Suppressor macrophage treated with lipopolysaccharide for 4 hours (primary cell): ENCODE measurements at regions not wholly inside any gene's neighbourhood (a gene's known extent, or its start where the extent isn't known, plus 50 kb on each side); places are given as distances from the start of the nearest gene placed in this dataset.
A peak's percentile ranks its signal among the peaks of the same experiment; 100 is the strongest.
"Not testable (repeated sequence)": the region's sequence is repeated elsewhere in the genome, so short reads cannot be mapped to it uniquely, and the experiment has no call there.

Source experiments
- DNase-seq: peaks from one replicate; pipeline ENCODE4 v3.0.0-alpha.2; 2020

DNA sequence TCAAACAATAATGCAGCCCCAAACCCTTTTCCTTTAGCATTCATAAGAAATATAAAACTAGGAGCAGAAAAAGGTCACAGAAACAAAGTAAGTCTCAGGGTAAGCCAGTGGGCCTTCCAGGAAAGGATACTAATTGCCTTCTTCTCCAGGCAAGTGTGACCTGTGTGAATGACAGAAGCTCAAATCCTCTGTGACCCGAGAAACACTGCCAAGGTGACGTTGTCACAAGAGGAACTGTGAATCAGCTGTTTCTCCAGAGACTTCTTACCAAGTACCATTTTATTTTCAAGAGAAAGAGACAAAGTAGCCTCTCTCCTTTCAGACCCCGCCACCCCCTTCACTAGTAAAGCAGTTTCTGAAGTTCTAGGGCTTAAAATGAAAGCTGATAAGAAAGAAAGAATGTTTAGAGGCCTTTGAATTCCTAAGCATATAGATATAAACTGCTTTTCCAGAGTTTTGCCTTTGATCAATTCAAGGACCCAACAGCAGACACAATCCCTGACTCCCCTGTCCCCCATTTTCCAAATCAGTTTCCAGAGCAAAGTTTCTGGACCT is 155.6 kb downstream of the NUF2 start:
- no peak for DNase-seq

DNA sequence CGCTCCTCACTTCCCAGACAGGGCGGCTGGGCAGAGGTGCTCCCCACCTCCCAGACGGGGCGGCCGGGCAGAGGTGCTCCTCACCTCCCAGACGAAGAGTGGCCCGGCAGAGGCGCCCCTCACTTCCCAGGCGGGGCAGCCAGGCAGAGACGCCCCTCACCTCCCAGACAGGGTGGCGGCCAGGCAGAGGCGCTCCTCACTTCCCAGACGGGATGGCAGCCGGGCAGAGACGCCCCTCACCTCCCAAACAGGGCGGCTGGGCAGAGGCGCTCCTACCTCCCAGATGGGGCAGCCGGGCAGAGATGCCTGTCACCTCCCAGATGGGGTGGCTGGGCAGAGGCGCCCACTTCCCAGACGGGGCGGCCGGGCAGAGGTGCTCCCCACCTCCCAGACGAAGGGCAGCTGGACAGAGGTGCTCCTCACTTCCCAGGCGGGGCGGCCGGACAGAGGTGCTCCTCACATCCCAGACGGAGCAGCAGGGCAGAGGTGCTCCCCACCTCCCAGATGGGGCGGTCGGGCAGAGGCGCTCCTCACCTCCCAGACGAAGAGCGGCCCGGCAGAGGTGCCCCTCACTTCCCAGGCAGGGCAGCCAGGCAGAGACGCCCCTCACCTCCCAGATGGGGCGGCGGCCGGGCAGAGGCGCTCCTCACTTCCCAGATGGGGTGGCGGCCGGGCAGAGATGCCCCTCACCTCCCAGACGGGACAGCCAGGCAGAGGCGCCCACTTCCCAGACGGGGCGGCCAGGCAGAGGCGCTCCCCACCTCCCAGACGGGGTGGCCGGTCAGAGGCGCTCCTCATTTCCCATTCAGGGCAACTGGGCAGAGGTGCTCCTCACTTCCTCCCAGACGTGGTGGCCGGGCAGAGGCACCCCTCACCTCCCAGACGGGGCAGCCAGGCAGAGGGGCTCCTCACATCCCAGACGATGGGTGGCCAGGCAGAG is 176.9 kb downstream of the NUF2 start:
- not testable (repeated sequence) for DNase-seq

DNA sequence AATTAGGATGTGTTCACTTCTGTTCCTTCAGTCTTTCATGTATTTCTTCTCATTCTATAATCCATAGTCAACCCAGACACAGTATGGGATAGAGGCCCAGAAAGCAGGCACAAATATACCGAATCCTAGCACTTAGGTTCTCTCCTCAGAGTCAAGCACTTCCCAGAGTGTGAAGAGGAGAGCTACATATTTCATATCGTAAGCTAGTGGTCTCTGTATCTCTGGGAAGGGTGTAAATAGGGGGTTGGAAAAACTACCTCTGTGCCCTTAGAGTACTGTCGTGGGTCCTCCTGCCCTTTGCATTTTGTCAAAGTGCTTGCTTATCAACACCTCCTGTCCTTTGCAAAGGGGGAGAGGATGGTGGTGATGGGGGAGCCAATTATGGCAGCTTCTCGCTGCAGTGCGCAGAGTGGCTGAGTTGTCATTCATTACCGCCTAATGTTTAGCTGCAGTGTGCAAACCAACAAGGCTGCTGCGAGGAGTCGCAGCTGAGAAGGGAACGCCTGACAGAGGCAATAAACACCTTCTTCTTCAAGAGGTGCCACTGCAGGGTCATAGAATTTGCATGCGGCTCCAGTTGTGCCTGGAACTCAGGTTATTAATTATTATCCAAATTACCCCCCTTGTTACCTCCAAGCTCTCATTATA is 182.7 kb downstream of the NUF2 start:
- no peak for DNase-seq

DNA sequence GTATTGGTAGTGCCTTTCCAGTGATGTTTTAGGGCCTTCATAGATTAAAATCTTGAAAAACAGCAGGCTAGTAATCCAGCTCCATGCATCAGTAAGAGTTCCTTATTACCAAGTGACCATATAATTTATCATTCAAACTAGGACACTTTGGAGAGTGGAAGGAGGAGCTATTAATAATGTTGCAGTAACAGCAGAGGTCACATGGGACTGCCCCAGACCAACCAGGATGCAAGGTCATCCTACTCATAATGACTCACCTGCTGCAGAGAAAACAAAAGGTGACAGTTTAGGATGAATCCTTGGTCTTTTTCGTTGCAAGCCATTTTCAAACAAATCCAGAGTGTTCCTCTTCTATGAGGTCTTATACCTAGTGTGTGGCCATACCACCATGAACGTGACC is 187.4 kb downstream of the NUF2 start:
- no peak for DNase-seq

DNA sequence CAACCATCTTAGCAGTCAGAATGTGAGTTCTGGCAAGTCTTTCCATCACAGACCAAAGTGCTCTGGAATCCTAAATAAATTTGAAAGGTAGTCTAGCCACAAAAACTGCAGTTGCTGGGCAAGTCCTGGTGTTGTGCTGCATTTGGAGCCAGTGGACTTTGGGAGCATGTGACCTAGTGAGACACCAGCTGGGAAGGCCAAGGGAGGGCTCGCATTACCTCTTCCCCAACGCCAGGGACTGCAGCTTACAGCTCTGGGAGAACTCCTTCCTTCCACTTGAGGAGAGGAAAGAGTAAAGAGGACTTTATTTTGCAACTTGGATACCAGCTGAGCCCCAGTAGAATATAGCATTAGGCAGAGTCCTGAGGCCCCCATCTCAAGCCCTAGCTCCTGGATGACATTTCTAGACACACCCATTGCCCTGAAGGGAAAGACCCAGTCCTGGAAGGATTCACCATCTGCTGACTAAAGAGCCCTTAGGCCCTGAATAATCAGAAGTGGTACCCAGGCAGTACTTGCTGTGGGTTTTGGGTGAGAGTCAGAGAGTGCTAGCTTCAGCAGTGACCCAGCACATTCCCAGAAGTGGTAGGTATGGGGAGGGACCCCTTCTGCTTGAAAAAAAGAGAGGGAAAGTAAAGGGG is 190.7 kb downstream of the NUF2 start:
- no peak for DNase-seq

DNA sequence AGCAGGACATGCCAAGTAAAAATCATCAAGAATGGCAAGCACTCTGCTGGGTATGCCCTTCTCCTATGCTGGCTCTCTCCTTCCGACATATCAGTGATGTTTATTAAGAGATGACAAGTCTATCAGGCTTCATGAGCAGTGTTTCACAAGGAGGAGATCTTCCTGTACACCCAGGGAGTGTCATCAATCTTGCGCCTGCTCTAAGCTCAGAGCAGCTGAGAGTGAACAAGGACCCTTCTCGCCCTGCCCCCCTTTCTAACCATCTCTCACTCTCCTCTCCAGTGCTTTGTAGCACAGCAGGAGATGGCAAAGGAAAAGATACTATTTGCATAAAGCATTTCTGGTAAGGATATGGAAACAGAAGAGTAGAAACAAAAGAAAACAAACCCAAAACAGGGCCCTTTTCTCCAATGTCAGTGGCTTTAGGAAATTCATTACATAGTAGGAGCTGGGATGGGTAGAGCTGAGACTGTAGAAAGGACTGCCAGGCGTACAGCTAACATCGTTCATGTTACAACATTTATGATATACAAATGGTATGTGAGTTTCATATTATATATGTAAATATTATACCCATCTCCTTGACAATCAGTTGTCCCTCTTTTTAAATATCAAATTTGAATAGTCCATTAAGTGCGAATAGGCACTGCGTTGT is 201.7 kb downstream of the NUF2 start:
- no peak for DNase-seq

DNA sequence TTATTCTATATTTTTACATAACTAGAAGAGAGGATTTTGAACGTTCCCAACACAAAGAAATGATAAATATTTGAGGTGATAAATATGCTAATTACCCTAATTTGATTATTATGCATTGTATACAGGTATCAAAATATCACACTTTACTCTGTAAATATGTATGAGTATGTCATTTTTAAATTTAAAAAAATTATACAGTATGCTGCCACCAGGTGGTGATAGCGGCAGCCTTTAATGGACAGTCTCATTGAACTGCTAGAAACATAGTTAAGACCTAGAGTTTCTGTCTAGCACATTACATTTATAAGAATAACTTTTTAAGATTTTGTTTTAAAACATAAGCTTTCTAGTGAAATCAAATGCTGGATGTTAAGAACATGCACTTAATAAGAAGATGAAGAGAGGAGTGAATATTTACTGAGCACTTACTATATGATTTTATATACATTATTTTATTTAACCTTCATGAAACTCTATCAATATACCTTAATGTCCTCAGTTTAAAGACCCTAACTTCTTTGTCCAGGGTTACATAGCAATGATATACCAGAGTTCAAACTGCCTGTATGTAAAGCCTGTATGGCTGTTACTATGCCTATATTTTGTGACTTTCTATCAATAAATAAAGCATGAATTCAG is 207.1 kb downstream of the NUF2 start:
- DNase-seq = peak; percentile 24

DNA sequence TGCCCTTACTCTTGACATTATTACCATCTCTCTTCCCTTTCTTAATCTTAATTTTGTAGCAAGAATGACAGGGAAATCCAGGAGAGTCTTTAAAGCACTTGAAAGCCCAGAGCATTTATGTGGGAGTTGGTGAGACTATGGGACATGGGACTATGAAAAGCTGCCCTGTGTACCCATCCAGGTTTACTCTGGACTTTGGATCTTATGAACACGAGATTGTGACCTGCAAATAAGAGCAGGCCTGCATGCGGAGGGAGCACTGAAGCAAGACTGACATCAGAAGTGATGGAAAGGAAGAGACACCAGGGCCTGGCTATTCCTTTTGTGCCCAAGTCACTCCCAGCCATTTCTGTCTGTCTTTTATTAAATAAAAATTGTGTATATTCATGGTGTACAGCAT is 209.6 kb downstream of the NUF2 start:
- DNase-seq = no peak

DNA sequence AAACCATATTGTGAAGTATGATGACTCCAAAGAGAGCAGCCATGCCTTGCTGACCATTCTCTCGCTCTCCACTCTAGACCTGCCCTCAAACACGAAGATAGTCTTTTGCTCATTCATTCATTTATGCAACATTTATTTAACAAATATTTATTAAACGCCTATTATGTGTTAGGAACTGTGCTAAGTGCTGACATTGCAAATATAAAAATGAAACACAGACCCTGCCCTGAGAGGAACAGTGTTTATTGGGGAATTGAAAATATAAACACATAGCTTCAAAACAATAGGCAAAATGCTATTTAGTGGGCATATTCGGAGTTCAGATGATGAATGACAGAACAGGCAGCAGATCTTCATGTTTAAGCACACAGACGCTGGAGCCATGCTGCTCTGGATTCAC is 213.6 kb downstream of the NUF2 start:
- DNase-seq = no peak

DNA sequence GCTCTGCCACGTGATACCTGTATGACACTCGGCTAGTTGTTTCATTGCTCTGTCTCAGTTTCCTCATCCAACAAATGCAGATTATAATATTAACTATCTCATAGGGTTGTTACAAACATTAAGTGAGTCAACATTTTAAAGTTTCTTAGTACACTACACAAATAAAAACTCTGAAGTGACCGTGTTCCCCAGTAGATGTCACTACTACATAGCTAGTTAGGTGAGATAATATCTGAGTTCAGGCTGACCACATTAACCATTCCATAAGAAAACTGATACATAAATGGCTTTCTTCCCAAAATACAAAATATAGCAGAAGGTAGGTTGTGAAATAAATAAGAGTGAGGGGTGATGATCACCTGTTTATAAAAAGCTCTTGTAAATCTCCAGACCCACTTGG is 214.1 kb downstream of the NUF2 start:
- DNase-seq = peak; percentile 8

DNA sequence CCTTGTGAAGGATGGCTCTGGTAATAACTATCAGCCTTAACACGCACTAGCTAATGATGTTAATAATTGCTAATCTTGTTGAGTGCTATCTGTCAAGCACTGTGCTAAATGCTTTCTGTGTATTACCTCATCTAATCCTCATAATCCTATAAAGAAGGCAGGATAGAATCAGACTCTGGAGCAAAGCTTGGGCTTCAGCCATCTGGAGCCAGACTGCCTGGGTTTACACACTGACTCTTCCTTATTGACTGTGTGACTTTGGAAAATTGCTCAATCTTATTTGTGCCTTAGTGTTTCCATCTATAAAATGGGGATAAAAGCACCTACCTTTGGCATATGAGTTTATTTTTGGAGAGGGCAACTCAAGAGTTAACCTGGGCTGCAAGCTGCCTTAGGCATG is 216.1 kb downstream of the NUF2 start:
- no peak for DNase-seq

DNA sequence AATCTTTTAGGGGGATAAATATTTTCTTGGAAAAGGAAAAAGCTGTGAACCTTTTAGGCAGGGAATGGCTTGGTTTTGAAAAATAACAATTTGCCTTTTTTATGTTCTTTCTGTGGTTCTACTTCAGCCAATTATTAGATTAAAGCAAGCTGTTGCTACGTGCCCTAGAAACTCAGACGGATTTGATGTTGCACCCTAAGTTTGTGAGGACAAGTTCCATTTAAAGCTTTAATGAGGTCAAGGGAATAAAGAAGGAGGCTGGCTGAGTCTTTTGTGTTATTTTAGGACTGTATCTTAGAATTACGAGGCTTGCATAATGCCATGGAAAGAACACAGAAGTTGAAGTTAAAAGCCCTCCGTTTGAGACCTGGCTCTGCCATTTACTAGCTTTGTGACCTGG is 216.9 kb downstream of the NUF2 start:
- DNase-seq = no peak

DNA sequence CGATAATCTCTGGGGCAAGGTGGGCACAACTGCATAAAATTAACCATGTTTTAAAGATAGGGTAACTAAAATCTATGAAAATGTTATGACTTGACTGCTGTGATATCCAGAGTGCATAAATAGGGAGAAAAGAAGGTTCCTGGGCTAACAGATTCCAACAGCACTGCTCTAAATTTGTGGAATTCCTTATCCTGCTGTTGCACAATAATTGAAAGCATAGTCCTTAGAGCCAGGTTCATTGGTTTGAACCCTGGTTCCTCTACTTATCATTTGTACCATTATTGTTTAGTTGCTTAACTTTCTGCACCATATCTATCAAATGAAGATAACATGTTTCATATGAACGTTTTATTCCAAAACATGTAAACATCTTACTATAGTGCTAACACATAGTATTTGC is 219.0 kb downstream of the NUF2 start:
- no peak for DNase-seq

DNA sequence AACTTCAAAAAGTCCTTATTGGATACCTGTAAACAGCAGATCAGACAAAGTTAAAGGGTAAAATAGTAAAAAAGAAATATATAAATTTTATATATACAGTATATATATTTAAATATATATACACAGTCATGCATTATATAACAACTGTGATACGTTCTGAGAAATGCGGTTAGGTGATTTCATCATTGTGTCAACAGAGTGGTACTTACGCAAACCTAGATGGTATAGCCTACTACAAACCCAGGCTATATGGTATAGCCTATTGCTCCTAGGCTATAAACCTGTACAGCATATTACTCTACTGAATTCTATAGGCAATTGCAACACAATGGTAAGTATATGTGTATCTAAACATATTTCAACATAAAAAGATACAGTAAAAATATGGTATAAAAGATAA is 222.7 kb downstream of the NUF2 start:
- DNase-seq = no peak

DNA sequence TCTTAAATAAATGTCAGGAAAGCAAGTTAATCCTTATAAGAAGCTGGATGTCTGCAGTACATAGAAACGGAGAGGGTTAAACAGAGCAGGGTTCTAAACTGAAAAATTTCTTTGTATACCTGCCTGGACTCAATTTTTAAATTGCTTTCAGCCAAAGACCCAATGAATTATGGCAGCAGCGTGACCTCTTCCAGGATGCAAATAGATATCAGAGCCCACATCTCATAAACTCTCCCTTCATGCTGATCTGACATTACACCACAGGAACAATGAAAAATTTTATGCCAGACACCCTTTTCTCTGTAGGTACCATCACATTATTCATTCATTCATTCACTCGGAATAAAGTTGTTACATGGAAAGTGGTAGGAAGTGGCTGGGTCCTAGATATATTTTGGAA is 236.4 kb downstream of the NUF2 start:
- no peak for DNase-seq

DNA sequence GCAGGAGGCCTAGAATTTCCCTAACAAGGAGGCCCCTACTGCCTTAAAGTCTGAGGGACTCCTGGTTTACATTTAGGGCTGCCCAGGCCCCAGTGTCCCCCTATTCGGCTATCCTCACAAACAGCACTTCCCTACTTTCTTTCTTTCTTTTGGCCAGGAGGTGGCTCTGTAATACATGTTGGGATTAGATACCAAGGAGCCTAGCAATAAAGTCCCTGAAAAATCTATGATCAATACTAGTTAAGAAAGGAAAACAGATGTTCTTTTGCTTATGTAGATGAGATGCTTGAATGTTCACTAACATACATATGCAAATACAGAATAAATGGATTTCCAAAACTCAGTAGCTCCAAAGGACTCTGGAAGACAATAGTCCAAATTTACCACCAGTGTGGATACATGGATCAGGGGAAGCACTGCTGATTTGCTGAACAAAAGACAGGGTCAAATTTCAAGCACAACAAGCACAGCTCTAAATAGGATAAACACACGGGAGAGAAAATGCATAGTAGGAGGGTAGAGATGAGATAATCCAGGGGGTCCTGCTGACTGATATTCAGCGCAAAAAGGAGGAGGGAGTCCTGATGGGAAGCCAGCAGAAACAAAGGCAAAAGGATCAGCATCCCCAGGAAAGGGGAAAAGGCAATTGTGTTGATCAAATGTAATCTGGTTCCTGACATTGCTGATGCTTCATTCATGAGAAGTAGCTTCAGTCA is 240.0 kb downstream of the NUF2 start:
- no peak for DNase-seq

DNA sequence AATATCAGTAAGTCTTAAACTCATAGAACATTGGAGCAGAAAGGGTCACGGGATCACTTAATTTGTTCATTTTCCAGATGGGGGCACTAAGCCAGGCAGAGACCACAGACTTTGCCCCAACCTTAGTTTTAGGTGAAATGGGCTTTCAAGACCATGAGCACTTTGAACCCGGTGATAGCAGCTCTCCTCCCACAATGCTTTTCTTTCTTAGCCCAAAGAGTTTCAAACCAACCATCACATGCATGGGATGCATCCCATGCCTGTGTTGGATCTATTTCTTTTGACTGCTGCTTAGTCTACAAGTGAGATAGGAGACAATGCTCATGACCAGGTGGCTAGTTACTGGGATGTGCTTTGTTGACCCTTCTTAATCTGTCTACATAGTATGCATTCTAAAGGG is 240.6 kb downstream of the NUF2 start:
- DNase-seq = no peak

DNA sequence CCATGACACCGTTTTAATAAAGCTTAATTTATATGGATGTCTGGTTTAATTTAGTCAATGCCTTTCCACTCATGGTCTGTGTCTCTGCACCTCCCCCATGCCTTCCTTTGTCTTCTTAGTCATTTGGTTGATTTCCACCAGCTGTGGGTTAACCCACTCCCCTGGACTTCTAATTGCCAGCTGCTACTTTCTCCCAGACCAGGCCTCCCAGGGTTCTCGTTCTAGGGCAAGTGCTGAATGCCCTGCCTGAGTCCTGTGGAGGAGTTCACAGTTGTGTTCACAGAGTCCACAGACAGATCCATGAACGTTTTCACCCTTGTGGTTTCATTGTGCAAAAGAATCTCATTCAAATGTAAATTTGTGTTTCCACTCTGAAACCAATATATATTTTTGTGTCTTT is 243.4 kb downstream of the NUF2 start:
- DNase-seq = no peak

DNA sequence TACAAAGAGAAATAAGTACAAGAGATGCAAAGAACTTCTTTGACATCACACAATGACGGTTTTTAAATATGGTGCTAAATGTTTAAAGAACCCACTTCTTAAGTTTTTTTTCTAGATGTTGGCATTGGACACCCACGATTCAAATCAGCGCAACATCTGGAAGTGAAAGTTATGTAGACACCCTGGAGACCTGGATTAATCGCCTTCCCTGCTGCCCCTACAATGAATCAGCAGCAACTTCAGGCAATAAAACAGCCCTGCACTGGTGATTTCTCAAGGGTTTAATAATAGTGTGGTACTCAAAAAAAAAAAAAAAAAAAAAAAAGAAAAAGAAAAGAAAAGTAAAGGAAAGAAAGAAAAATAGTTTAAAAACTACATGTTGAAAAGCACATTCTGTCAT is 248.3 kb downstream of the NUF2 start:
- no peak for DNase-seq

DNA sequence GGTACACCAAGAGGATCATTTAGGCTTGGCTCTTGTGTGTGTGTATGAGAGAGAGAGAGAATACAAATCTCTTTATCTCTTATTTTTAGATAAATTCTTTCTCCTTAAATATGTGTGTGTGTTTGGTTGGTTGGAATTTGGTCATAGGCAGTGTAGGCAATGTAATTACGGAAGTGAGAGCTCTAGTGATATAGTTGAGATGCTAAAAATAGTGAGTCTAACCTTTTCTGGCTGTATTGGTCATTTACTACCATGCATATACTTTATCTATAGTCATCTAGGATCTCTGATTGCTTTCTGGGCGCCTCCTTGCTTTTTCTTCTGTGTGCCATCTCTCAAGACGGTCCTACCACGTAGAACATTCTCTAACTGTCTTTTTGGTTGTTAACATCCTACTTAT is 250.2 kb downstream of the NUF2 start:
- no peak for DNase-seq

DNA sequence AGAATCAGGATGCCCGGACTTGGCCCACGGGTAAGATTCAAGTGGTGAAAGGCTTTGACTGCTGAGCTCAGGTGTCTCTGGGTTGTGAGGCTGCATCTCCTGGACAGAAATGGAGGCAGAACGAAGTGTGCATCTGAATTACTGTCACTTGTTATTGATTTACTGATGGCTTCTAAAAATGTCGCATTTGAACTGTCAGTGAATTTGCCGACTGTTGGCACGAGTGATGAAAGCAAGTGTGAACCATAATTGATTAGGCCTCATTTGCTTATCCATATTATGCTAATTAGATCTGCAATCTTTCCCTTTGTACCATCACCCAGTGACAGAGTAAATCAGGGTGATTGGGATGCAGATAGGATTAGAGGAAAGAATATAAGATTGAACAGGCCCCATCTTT is 252.4 kb downstream of the NUF2 start:
- no peak for DNase-seq

DNA sequence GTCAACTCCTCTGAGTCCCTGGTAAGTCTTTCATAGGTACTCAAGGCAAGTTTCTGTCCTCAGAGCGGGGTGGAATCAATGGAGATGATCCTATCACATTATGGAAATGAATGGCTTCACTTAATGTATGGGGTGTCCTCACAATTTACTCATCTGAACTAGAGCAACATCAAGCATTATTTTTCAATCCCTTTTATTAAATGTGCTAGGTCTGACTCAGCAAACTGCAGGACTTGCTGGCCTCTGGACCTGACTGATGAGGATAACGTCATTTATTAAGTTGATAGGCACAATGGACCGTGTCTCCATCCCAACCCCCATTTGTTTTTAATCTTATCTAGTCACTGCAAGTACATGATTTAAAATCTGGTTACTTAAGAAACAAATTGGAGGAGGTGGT is 259.2 kb downstream of the NUF2 start:
- DNase-seq = no peak
